Ascending aorta (tissue), 2 donors: ENCODE measurements at regions not wholly inside any gene's neighbourhood (a gene's known extent, or its start where the extent isn't known, plus 50 kb on each side); places are given as distances from the start of the nearest gene placed in this dataset.

ENCODE experiments used
- DNase-seq, 2 donors: peaks; one replicate each; pipeline ENCODE4 v3.0.0-alpha.2; 2019; ENCODE audit warnings: low spot score in 2 of 2
- H3K27ac ChIP-seq, 2 donors: fragments of 200-600 bp; sonication (generic); one replicate each; pipeline ENCODE4 v1.5.1; 2016 to 2017; ENCODE audit warnings: mild to moderate bottlenecking in 1 of 2
- H3K27me3 ChIP-seq: fragments of 200-600 bp; sonication (generic); one replicate; pipeline ENCODE4 v1.5.1; 2017
- H3K36me3 ChIP-seq, 2 donors: fragments of 200-600 bp; sonication (generic); one replicate each; pipeline ENCODE4 v1.5.1; 2016
- H3K4me1 ChIP-seq, 2 donors: fragments of 200-600 bp; sonication (generic); one replicate each; pipeline ENCODE4 v1.5.1; 2016 to 2017; ENCODE audit warnings: mild to moderate bottlenecking in 1 of 2
- H3K4me3 ChIP-seq, 2 donors: fragments of 200-600 bp; sonication (generic); one replicate each; pipeline ENCODE4 v1.5.1; 2016 to 2017; ENCODE audit warnings: mild to moderate bottlenecking in 1 of 2
- H3K9me3 ChIP-seq, 2 donors: fragments of 200-600 bp; sonication (generic); one replicate each; pipeline ENCODE4 v1.5.1; 2016
- intact Hi-C: fragments of 100-400 bp; cut with DNase I; formaldehyde crosslinking; loops from one replicate; pipeline ENCODE4 v1.15.1; 2023
- TF ChIP-seq, protein P1 (sequence below), 3 experiments: fragments of 200-600 bp in 2 of 3; fragments of 450-650 bp in 1 of 3; sonication (generic) in 2 of 3; IDR thresholded peaks; one replicate each; pipeline ENCODE4 v1.5.1; 2016 to 2019; ENCODE audit warnings: antibody characterized with exemption in 3 of 3, mild to moderate bottlenecking in 1 of 3, moderate library complexity in 1 of 3

DNA sequence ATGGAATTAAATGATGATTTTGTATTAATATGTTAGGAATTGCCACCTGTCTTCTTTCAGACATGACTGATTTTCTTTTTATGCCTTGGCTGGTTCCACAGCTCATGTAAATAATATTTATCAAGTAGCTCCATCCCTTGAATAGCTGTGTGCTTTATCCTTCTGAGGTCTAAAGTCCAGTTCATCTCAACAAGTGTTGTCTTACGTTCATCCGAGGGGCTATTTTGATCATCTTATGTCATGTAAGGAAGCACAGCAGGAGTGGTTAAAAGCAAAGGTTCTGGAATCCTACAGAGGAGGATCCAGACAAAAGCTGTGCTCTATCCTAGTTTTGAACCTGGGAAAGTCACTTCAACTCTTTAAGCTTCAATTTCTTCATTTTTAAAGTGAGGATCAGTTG, 123.7 kb upstream of the ATP2B1 start:
- H3K27ac ChIP-seq: no peak overlapping the region
- intact Hi-C loops: no loop called here
- TF ChIP-seq, protein P1, sequence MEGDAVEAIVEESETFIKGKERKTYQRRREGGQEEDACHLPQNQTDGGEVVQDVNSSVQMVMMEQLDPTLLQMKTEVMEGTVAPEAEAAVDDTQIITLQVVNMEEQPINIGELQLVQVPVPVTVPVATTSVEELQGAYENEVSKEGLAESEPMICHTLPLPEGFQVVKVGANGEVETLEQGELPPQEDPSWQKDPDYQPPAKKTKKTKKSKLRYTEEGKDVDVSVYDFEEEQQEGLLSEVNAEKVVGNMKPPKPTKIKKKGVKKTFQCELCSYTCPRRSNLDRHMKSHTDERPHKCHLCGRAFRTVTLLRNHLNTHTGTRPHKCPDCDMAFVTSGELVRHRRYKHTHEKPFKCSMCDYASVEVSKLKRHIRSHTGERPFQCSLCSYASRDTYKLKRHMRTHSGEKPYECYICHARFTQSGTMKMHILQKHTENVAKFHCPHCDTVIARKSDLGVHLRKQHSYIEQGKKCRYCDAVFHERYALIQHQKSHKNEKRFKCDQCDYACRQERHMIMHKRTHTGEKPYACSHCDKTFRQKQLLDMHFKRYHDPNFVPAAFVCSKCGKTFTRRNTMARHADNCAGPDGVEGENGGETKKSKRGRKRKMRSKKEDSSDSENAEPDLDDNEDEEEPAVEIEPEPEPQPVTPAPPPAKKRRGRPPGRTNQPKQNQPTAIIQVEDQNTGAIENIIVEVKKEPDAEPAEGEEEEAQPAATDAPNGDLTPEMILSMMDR (IDR thresholded peaks at IDR 0.05): no peak
- no peak overlapping the region for H3K4me3 ChIP-seq
- no peaks in the 10 kb centered on the region for H3K27me3 ChIP-seq
- DNase-seq: no peak
- H3K4me1 ChIP-seq: no peaks in the 10 kb centered on the region
- no peaks in the 10 kb centered on the region for H3K9me3 ChIP-seq
- no peaks in the 10 kb centered on the region for H3K36me3 ChIP-seq

- DNase-seq: no peak
- no peaks in the 10 kb centered on the region for H3K36me3 ChIP-seq
- no peak overlapping the region for H3K27ac ChIP-seq
- TF ChIP-seq, protein P1 (IDR thresholded peaks at IDR 0.05): no peak
- no peaks in the 10 kb centered on the region for H3K27me3 ChIP-seq
- H3K4me1 ChIP-seq: no peaks in the 10 kb centered on the region
- no peaks in the 10 kb centered on the region for H3K9me3 ChIP-seq
- intact Hi-C loops: no loop called here
- no peak overlapping the region for H3K4me3 ChIP-seq
These were observed 122.9 kb upstream of the ATP2B1 start for GRCh38 chr12:89831310-89832095.

GRCh38 chr12:89829434-89829975, 120.9 kb upstream of the ATP2B1 start:
- intact Hi-C loops: no loop called here
- no peak overlapping the region for H3K4me3 ChIP-seq
- no peak overlapping the region for H3K27ac ChIP-seq
- H3K4me1 ChIP-seq: no peaks in the 10 kb centered on the region
- no peak for DNase-seq
- no peaks in the 10 kb centered on the region for H3K27me3 ChIP-seq
- TF ChIP-seq, protein P1 (IDR thresholded peaks at IDR 0.05): no peak
- no peaks in the 10 kb centered on the region for H3K36me3 ChIP-seq
- no peaks in the 10 kb centered on the region for H3K9me3 ChIP-seq

- H3K36me3 ChIP-seq: no peaks in the 10 kb centered on the region
- H3K9me3 ChIP-seq: no peaks in the 10 kb centered on the region
- no peaks in the 10 kb centered on the region for H3K4me1 ChIP-seq
- no peaks in the 10 kb centered on the region for H3K27me3 ChIP-seq
- TF ChIP-seq, protein P1 (IDR thresholded peaks at IDR 0.05): no peak
- intact Hi-C loops: no loop called here
- H3K27ac ChIP-seq: no peak overlapping the region
- H3K4me3 ChIP-seq: no peak overlapping the region
- DNase-seq: no peak
These were observed 119.9 kb upstream of the ATP2B1 start for GRCh38 chr12:89828575-89828974.

DNA sequence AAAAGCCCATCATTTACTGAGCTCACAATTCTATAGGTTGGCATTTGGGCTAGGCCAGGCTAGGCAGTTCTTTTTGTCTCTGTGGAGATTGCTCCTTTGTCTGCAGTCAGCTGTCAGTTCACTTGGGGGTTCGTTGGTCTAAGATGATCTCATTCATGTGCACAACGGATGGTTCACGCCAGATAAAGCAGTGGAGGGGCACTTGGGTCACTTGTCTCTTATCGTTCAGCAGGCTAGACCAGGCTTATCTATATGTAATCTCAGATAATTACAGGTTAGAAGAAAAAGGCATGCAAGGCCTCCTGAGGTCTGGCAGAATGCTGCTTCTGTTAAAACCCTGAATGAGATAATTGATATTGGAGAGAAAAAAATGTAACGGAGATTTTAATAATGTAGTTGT, 119.0 kb upstream of the ATP2B1 start:
- TF ChIP-seq, protein P1 (IDR thresholded peaks at IDR 0.05): no peak
- intact Hi-C loops: no loop called here
- Histone ChIP-seq H3K27ac (no peak overlapping the region), H3K4me1 (no peaks in the 10 kb centered on the region), H3K9me3 (no peaks in the 10 kb centered on the region), H3K4me3 (no peak overlapping the region), H3K36me3 (no peaks in the 10 kb centered on the region), H3K27me3 (no peaks in the 10 kb centered on the region)
- no peak for DNase-seq
